ENCODE measurements at regions not wholly inside any gene's neighbourhood (a gene's known extent, or its start where the extent isn't known, plus 50 kb on each side); places are given as distances from the start of the nearest gene placed in this dataset.

DNA sequence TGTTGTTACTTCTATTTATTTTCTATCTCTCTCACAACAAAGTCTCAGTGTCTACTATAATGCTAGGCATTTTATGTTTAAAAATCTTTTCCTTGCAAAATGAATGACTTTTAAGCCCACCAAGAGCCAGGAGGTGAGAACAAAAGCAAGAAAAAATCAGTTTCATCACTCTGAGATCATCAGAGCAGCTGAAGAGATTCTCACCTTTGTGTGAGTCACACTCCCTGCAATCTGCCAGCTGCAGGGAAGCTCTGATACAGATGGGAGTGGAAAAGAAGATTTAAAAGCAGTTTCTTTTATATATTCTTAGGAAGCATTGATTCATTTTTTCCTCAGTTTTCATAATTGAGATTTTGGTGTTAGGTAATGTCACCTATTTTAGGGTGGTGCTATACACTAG, 107.6 kb downstream of the LHX9 start:
- ATAC-seq (ENCODE audit: poor library complexity) (no peak), DNase-seq (no peak)
- intact Hi-C loops (cut with DNase I) = no loop called here

DNA sequence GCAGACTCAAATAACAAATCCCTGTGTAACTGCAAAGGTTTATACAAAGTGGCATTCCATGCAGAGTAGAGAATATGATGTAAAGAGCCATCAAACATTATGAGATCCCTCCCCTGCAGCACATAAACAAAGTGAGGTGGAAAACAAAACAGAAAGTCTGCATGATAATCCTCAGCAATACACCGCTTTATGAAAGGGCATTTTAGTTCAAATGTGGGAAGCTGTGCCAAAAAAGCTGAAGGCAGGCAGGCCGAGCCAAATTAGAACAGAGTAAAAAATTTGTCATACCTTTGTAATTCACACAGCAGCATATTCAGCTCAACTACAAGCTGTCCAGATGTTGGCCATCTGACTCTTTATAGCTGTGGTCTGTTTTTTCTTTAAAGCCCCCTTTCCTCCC, 113.5 kb downstream of the LHX9 start:
- ATAC-seq (ENCODE audit: poor library complexity) (no peak), DNase-seq (no peak)
- intact Hi-C loops (cut with DNase I) = no loop called here

DNA sequence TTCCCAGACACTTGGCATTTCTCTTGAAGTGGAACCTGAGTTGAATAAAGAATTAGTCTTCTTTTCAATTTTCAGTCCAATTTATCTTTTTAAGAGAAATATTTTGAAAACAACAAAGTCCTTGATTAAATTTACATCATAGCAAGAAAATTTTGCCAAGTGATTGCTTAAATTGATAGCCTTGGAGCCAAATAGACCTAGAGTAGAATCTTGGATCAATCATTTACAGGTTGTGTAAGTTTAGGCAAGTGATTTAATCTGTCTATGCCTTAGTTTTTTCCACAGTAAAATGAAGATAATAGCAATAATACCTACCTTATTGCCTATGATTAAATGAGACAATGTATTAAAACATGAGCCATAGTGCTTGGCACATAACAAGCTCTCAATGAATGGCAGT, 113.9 kb downstream of the LHX9 start:
- intact Hi-C loops (cut with DNase I) = no loop called here
- ATAC-seq (ENCODE audit: poor library complexity) (no peak), DNase-seq (no peak)

DNA sequence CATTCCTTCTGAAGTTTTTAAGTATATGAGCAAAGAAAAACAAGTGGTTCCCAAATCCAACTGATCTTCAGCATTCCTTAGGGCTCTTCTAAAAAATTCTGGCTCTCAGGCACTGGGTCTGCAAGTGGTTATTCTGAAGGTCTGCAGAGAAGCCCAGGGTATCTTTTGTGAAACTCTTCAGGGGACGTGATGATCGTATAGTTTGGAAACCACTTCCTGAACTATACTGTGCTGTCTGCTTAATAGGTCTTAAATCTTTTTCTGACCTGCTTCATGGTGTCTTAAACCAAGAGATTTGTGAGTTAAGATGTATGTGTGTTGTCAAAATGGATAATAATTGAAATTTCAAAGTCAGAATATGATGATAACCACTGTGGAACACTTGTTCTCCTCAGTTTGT, 115.5 kb downstream of the LHX9 start:
- no peak for ATAC-seq (ENCODE audit: poor library complexity)

DNA sequence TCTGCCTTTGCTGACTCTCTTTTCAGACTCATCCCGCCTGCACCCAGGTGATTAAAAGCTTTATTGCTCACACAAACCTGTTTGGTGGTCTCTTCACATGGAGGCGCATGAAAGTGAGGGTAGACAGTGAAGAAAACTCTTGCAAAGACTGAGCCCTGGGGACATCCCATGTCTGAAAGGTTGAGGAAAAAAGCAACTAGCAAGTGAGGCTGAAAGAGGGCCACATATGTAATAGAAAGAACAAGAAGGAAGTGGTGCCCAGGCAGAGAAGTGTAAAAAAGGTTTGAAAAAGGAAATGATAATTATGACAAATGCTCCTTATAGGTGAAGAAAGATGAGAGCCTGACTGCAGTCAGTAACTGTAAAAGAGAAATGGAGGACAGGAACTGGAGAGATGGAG, 115.9 kb upstream of the NEK7 start:
- ATAC-seq (ENCODE audit: poor library complexity) (no peak), DNase-seq (no peak)
- intact Hi-C loops (cut with DNase I) = no loop called here

More for the DNA sequence above, 115.5 kb downstream of the LHX9 start:
- intact Hi-C loops (cut with DNase I) = no loop called here
- DNase-seq = no peak

DNA sequence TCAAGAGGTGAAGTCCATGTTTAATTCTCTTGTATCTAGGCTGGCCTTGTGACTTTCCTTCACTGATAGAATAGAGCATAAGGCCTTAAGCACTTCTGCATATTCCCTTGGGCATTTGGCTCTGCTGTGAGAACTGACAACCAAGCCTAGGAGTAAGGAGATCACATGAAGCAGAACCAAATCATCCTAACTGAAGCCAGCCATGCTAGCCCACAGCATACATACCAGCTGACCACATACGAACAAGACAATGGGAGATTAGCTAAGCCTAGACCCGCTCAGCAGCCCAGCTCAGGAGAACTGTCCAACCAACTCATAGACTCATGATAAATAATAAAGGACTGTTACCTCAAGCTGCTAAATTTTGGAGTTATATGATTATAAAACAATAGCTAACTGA, 114.6 kb upstream of the NEK7 start:
- DNase-seq (no peak), ATAC-seq (ENCODE audit: poor library complexity) (no peak)
- intact Hi-C loops (cut with DNase I) = no loop called here

DNA sequence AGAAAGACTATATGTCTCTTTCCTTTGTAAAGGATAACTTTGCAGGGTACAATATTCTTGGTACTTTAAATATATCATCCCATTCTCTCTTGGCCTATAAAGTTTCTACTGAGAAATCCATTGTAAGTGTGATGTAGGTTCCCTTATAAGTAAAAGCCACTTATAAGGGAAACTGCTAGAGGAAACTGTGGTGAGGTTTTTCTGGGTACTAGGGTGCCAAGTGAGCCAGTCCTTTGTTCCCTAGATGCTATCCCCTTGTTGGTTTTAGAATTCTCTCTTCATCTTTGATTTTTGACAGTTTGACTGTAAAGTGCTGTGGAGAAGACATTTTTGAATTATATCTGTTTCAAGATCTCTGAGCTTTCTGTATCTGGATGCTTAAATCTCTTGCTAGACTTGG, 108.9 kb upstream of the NEK7 start:
- intact Hi-C loops (cut with DNase I) = no loop called here

DNA sequence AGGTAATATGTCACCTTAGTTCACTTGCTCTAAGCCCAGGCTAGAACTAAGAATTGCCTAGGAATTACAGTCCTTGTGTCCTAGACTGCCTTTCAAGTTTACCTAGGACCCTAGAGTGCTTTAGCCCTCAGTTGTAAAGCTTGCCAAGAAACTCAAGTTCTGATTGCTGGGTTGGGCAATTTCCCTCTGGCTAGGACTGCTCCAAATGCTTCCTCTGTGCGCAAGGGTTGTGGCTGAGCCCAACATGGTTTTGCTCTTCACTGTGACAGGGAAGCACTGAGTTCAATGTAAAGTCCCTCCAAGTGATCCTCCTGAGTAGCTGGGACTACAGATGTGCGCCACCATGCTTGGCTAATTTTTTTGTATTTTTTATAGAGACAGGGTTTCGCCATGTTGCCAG, 102.3 kb upstream of the NEK7 start:
- no peak for DNase-seq
- no peak for ATAC-seq (ENCODE audit: poor library complexity)
- intact Hi-C loops (cut with DNase I) = no loop called here

More for the DNA sequence above, 108.9 kb upstream of the NEK7 start:
- DNase-seq (no peak), ATAC-seq (ENCODE audit: poor library complexity) (no peak)

DNA sequence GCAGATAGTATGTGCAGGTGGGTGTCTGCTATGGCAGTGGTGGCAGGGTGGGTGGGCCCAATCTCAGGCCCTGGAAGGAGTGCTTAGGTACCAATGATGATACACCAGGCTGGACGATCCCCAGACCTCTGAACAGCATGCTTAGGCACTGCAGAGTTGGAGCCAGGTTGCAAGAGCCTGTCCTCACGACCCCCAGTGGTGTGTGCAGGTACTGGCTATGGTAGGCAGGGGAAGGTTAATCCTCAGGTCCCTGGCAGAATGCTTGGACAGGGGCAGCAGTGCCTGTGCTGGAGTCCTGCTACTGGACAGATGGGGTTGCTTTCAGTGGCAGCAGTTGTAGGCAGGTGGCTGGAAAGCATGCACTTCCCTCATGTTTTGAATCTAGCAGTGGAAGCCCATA, 100.5 kb upstream of the NEK7 start:
- intact Hi-C loops (cut with DNase I) = no loop called here
- no peak for DNase-seq
- ATAC-seq (ENCODE audit: poor library complexity) = no peak

DNA sequence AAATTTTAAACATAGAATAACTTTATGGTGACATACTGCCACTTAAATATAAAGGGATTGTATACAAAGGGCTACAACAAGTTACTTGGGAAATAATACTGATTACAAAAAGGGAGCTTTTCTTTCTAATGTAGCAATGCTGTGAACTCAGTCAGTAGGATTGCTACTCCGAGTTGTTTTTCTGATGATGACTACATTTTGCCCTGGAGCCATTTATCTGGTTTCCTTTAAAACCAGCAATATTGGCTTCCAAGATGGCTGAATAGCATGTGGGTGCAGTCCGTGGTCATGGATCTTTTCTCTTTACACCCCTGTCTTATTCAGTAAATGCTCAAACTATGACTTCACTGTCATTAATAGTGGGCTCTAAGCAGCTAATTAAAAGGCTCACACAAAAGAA, 92.6 kb upstream of the NEK7 start:
- DNase-seq = no peak
- ATAC-seq (ENCODE audit: poor library complexity) = no peak
- intact Hi-C loops (cut with DNase I) = no loop called here

DNA sequence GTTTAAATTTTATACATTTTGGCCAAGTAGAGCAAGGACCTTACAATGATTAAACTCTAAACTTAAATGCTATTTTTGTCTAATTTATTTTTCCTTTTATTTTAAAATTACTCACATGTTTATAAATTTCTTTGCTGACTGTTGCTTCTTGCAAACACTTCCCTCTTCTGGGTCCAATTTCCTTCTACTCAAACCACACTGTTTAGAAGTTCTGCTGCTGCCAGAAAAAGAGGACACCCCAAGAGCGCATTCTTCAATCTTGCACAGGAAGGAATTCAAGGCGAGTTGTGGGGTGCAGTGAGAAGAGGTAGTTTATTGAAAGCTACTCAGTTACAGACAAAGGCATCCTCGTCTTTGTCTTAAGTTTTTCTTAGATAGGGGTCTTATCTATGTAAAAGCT, 88.5 kb upstream of the NEK7 start:
- ATAC-seq (ENCODE audit: poor library complexity) (no peak), DNase-seq (no peak)
- intact Hi-C loops (cut with DNase I) = no loop called here

DNA sequence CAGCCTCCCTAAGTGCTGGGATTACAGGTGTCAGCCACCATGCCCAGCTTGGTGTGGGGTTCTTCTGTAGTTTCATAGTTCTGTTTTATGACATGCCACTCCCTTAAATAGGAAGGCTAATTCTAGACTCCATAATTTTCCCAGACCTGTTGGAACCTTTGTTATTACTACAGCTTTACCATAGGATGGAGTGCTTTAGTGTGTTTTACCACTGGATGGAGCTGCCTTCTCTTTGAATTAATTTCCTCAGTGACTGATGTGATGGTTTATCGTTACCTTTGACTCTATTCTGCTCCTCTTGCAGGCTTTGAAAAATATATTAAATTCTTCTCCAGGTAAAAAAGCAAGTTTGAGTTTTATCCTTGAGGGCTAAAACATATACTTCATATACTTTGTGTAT, 84.6 kb upstream of the NEK7 start:
- ATAC-seq (ENCODE audit: poor library complexity) = peak; percentile 43

DNA sequence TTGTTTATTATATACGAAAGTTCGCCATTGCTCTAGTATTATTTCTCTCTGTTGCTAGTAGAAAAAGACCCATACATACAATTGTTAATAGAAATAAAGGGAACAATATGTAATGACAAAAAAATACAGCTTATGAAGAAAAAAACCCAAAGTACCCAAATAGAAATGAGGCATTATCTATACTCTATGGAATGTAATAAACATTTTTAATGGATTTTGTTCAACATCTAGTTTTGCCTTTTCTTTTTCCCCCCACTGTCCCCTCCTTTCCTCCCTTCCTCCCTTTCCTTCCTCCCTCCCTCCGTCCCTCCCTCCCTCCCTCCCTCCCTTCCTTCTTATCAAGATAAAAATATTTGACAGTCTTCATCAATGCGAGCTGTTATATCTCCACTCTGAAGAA, 81.5 kb upstream of the NEK7 start:
- ATAC-seq (ENCODE audit: poor library complexity) (no peak), DNase-seq (no peak)

More for the DNA sequence above, 84.6 kb upstream of the NEK7 start:
- intact Hi-C loops (cut with DNase I) = no loop called here
- no peak for DNase-seq

DNA sequence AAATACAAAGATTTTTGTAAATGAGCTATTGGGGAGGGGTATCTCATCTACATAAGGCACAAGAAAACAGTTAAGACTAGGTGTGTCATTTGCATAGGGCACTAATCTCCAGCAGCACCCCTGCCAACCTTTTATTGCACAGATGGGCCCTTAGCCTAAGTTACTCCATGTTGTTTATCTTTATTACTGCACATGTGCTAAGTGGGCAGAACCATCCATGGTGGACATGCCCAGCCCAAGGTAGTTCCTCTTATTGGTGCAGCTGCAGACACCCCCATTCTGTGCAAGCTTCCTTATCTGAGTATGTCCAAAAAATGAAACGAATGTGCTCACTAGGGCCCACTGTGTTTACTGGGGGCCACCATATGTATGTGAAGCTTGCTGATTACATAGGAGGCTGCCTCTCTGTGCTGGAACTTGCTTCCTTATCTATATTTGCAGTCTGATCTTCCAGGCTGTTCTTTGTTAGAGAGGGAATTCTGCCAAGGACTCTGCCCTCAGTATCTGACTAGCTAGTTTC, 77.3 kb upstream of the NEK7 start:
- ATAC-seq (ENCODE audit: poor library complexity) (no peak), DNase-seq (no peak)
- intact Hi-C loops (cut with DNase I) = no loop called here

More for the DNA sequence above, 81.5 kb upstream of the NEK7 start:
- intact Hi-C loops (cut with DNase I) = no loop called here

DNA sequence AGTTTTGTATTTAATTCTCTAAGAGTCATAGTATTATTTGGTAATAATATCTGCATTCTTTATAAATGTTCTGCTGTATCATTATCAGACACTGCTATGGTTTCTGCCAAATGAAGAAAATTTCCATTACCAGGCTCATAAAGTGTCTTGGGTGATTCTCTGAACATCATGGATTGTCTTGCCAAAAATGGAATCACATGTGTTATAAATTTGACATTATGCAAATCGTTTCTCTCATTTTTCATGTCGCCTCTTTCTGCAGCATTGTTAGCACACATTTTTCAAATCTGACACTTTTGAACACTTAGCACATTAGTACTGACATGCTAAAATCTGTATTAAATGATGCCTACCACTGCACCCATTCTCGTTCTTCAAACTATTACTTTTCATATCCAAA, 74.2 kb upstream of the NEK7 start:
- DNase-seq (no peak), ATAC-seq (ENCODE audit: poor library complexity) (no peak)
- intact Hi-C loops (cut with DNase I) = loop anchor here (10.0 kb wide), 1 partner anchor 382 kb away; no protein-coding TSS in a partner anchor

DNA sequence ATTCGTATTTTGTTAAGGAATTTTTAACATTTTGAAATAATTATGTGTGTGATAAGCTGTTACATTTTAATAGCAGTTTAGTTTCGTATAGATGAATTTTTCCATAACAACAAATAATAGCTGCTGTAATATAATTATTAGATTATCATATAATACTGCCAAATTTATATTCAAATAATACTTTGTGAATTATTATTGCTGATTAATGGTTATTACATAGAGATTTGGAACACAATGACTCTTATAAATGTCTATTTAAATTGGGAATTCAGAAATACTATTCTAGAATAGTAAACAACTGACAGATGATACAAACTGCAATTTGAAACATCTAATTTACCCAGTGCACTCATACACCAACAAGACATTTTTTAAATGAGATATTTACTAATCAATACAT, 73.2 kb upstream of the NEK7 start:
- ATAC-seq (ENCODE audit: poor library complexity) (no peak), DNase-seq (no peak)
- intact Hi-C loops (cut with DNase I) = loop anchor here (10.0 kb wide), 1 partner anchor 381 kb away; no protein-coding TSS in a partner anchor

DNA sequence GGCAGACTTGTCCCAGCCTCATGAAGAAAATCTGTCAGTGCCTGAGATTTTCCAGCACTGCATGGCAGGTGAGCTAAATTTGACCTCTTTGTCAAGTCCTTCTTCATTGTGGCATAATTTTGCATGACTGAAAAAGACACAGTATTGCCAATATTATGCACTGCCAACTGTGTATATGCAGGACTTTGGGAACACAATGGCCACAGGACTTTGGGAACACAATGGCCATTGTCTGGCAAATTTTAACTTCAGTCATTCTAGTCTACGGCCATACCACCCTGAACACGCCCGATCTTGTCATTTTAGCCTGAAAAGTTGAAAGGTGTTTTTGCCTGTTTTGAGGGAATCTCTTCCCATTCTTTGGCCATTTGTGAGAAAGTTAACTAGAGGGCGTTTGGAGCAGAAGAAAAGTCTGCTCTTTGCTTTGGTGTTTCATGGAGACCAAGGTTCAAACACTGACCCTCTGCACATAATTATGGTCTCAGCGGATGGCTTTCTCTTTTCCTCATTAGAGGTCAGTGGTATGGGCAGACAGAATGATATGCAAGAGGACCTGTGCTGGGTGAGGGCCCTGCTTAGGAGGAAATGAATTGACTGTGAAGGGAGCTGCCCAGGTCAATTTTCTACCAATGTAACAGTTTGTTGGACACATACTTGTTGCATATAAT, 72.4 kb upstream of the NEK7 start:
- intact Hi-C loops (cut with DNase I) = loop anchor here (10.0 kb wide), 1 partner anchor 380 kb away; no protein-coding TSS in a partner anchor
- ATAC-seq (ENCODE audit: poor library complexity) = no peak
- no peak for DNase-seq

DNA sequence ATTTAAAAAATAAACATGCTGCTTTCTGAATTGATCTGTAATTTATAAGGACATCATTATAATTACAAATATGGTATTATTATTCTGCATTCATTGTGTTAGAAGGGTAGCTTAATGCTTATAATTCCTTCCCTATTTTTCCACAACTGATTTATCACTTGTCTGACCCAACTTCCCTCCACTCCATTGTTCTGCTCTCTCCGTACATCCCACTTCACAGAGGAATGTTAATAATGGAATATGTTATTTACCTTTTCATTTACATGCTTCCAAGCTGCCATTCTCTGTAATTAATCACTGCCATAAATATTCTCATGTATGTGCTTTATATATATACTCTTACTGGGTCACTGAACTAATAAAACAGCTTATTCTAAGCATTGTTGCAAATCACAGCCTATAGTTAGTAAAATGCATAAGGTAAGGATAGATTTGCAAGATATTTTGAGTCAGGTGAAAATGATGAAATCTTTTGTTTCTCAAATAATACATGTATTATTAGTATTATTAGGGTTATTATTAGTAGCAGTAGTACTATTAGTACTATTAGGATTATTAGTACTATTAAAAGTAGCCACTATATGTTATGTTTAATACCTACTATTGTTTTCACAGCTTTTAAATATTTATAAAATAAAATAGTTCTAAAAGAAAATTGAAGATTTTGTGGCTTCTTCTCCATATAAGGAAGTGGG, 70.6 kb upstream of the NEK7 start:
- intact Hi-C loops (cut with DNase I) = loop anchor here (10.0 kb wide), 1 partner anchor 379 kb away; no protein-coding TSS in a partner anchor
- ATAC-seq (ENCODE audit: poor library complexity) (no peak), DNase-seq (no peak)

DNA sequence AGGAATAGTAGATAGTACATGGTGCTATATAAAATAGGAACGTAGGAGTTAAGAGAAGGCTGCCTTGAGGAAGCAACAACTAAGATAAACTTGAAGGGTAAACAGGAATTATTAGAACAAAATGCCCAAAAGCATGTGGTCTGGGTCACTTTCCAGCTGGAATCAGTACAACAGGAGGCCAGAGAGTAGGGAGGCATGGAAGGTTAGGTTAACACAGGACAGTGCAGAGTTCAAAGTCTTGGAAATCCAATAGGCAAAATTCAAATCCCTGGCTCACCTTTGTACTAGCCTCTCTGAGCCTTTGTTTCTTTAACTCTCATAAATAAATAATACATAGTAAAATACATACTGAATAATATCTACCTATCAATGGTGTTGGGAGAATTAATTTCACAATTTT, 69.0 kb upstream of the NEK7 start:
- intact Hi-C loops (cut with DNase I) = loop anchor here (10.0 kb wide), 1 partner anchor 377 kb away; no protein-coding TSS in a partner anchor
- ATAC-seq (ENCODE audit: poor library complexity) (no peak), DNase-seq (no peak)
